IMR-90 (cell line): ENCODE measurements at regions not wholly inside any gene's neighbourhood (a gene's known extent, or its start where the extent isn't known, plus 50 kb on each side); places are given as distances from the start of the nearest gene placed in this dataset.

ENCODE experiments used
- ATAC-seq: fragments of 200-7000 bp; cut with Tn5 transposase; 2 replicates; pipeline ENCODE4 v1.9.1; 2020; ENCODE audit warnings: low read depth, mild to moderate bottlenecking, moderate library complexity
- BruUV-seq: library from RNA; stranded (reverse); fragments of 400-500 nt; replicated peaks from 2 replicates; lab custom pipeline; 2021; lab: Mats Ljungman, UMichigan
- CTCF ChIA-PET: fragments of 300-600 bp; formaldehyde crosslinking; extraction: SDS; loops from one replicate; lab custom pipeline; 2021; ENCODE audit warnings: antibody characterized with exemption; lab: Yijun Ruan, JAX
- POLR2A ChIA-PET: fragments of 300-600 bp; sonication (Branson Sonifier 250); formaldehyde crosslinking; loops from one replicate; lab custom pipeline; 2022; ENCODE audit warnings: antibody characterized with exemption; ENCODE audit not compliant: unreplicated experiment; lab: Charles Lee
- DNase-seq: peaks from one replicate; pipeline ENCODE4 v3.0.0; 2013
- H2AFZ ChIP-seq: replicated peaks from 2 replicates; pipeline ENCODE3; 2013; ENCODE audit warnings: low read length, mild to moderate bottlenecking; ENCODE audit not compliant: poor library complexity
- H2AK5ac ChIP-seq: 2 replicates; pipeline ENCODE4 v1.6.1; 2013; ENCODE audit warnings: low read depth, low read length, inconsistent platforms
- H2AK9ac ChIP-seq: replicated peaks from 2 replicates; pipeline ENCODE3; 2013; ENCODE audit warnings: mild to moderate bottlenecking, low read depth, low read length, moderate library complexity; ENCODE audit not compliant: poor library complexity
- H2BK120ac ChIP-seq: 2 replicates; pipeline ENCODE4 v1.6.1; 2013; ENCODE audit warnings: low read depth, low read length, inconsistent platforms
- H2BK15ac ChIP-seq: 3 replicates; pipeline ENCODE4 v1.6.1; 2013; ENCODE audit warnings: low read depth, low read length, inconsistent platforms
- H2BK20ac ChIP-seq: 2 replicates; pipeline ENCODE4 v1.6.1; 2013; ENCODE audit warnings: low read depth, mild to moderate bottlenecking, inconsistent platforms, low read length, moderate library complexity
- H2BK5ac ChIP-seq: 2 replicates; pipeline ENCODE4 v1.6.1; 2013; ENCODE audit warnings: mild to moderate bottlenecking, low read depth, low read length, inconsistent platforms; ENCODE audit not compliant: poor library complexity, severe bottlenecking
- H3K14ac ChIP-seq: replicated peaks from 2 replicates; pipeline ENCODE4 v1.6.1; 2013; ENCODE audit warnings: low read depth, low read length, inconsistent platforms
- H3K18ac ChIP-seq: 2 replicates; pipeline ENCODE4 v1.6.1; 2013; ENCODE audit warnings: low read depth, low read length, control low read depth
- H3K23ac ChIP-seq: 2 replicates; pipeline ENCODE4 v1.6.1; 2013; ENCODE audit warnings: low read depth, low read length, inconsistent platforms
- H3K27ac ChIP-seq: 2 replicates; pipeline ENCODE4 v1.5.1; 2013; ENCODE audit warnings: mild to moderate bottlenecking, control low read depth, low read length; ENCODE audit not compliant: insufficient read depth
- H3K27me3 ChIP-seq: 2 replicates; pipeline ENCODE4 v1.6.1; 2013; ENCODE audit warnings: low read length; ENCODE audit not compliant: control insufficient read depth, insufficient read depth
- H3K36me3 ChIP-seq: 2 replicates; pipeline ENCODE4 v1.6.1; 2013; ENCODE audit warnings: low read length, mixed read lengths; ENCODE audit not compliant: control insufficient read depth, insufficient read depth
- H3K4ac ChIP-seq: 2 replicates; pipeline ENCODE4 v1.6.1; 2013; ENCODE audit warnings: low read depth, low read length, inconsistent platforms
- H3K4me1 ChIP-seq: 2 replicates; pipeline ENCODE4 v1.6.1; 2013; ENCODE audit warnings: low read length, mixed read lengths; ENCODE audit not compliant: control insufficient read depth, insufficient read depth
- H3K4me2 ChIP-seq: 2 replicates; pipeline ENCODE4 v1.6.1; 2013; ENCODE audit warnings: low read depth, mild to moderate bottlenecking, control low read depth, low read length, moderate library complexity
- H3K4me3 ChIP-seq: 2 replicates; pipeline ENCODE4 v1.5.1; 2013; ENCODE audit warnings: low read depth, mild to moderate bottlenecking, control low read depth, low read length, moderate library complexity; ENCODE audit not compliant: insufficient read depth
- H3K56ac ChIP-seq: 2 replicates; pipeline ENCODE4 v1.6.1; 2013; ENCODE audit warnings: low read length, inconsistent platforms; ENCODE audit not compliant: insufficient read depth; ENCODE audit errors: extremely low read depth
- H3K79me1 ChIP-seq, 2 experiments: 2 replicates each; pipeline ENCODE4 v1.6.1; 2013; ENCODE audit warnings: low read length in 2 of 2, inconsistent platforms in 1 of 2, low read depth in 1 of 2
- H3K9ac ChIP-seq: 2 replicates; pipeline ENCODE4 v1.6.1; 2013; ENCODE audit warnings: low read depth, low read length, control low read depth
- H3K9me1 ChIP-seq: 2 replicates; pipeline ENCODE4 v1.6.1; 2013; ENCODE audit warnings: low read length, inconsistent platforms; ENCODE audit not compliant: insufficient read depth
- H3K9me3 ChIP-seq: 2 replicates; pipeline ENCODE4 v1.6.1; 2013; ENCODE audit warnings: low read length; ENCODE audit not compliant: control insufficient read depth, insufficient read depth
- H4K20me1 ChIP-seq: 2 replicates; pipeline ENCODE4 v1.6.1; 2013; ENCODE audit warnings: low read length, inconsistent platforms; ENCODE audit not compliant: insufficient read depth
- H4K5ac ChIP-seq: 2 replicates; pipeline ENCODE4 v1.6.1; 2013; ENCODE audit warnings: mild to moderate bottlenecking, low read depth, low read length, control low read depth
- H4K8ac ChIP-seq, 2 experiments: 2 replicates each; pipeline ENCODE4 v1.6.1; 2013; ENCODE audit warnings: low read depth in 2 of 2, low read length in 2 of 2, control low read depth in 1 of 2, inconsistent platforms in 1 of 2
- H4K91ac ChIP-seq: 2 replicates; pipeline ENCODE4 v1.6.1; 2013; ENCODE audit warnings: low read depth, low read length, inconsistent platforms; ENCODE audit not compliant: insufficient read depth
- POLR2A ChIP-seq: IDR thresholded peaks from 2 replicates; pipeline ENCODE4 v1.6.1; 2012; ENCODE audit warnings: mild to moderate bottlenecking, low read depth, low read length
- RAD21 ChIP-seq: IDR thresholded peaks from 2 replicates; pipeline ENCODE4 v1.6.1; 2012; ENCODE audit warnings: low read length, improper control_type of control experiment
- RCOR1 ChIP-seq: IDR thresholded peaks from 2 replicates; pipeline ENCODE4 v1.6.1; 2012; ENCODE audit warnings: mild to moderate bottlenecking, low read length, improper control_type of control experiment; ENCODE audit not compliant: insufficient replicate concordance
- whole genome bisulfite sequencing, 2 experiments: methylation state at CpG; one replicate each; pipeline versions ENCODE4 v1.1.5 to v1.1.7; 2013; ENCODE audit warnings: missing lambda C conversion rate in 2 of 2; ENCODE audit not compliant: insufficient read length in 1 of 2; ENCODE audit errors: extremely low coverage in 2 of 2; 5-methylcytosine and 5-hydroxymethylcytosine counted together
- dilution Hi-C: fragments of 300-500 bp; cut with HindIII; formaldehyde crosslinking; loops from one replicate; pipeline ENCODE4 v1.14.3; 2018; ENCODE audit warnings: low sequenced_read_pairs; ENCODE audit not compliant: unreplicated experiment
- in situ Hi-C: fragments of 300-500 bp; cut with MboI; formaldehyde crosslinking; loops from 3 replicates; pipeline ENCODE4 v1.14.3; 2019; ENCODE audit warnings: low sequenced_read_pairs, inconsistent platforms, mixed read lengths
- intact Hi-C: fragments of 100-400 bp; cut with micrococcal nuclease; formaldehyde crosslinking; loops from 2 replicates; pipeline ENCODE4 v1.10.0; 2022

- no TSS peak for BruUV-seq
- Histone ChIP-seq H3K4me2 (no peak overlapping the region), H3K79me1 (no peaks in the 10 kb centered on the region), H2AFZ (no peak overlapping the region), H4K20me1 (no peaks in the 10 kb centered on the region), H4K91ac (no peak overlapping the region), H2BK5ac (no peak overlapping the region), H3K36me3 (no peaks in the 10 kb centered on the region), H3K27me3 (peaks cover 29% of the 10 kb centered on the region), H3K14ac (no peak overlapping the region), H4K5ac (no peak overlapping the region), H2BK15ac (no peak overlapping the region), H3K23ac (no peak overlapping the region), H3K9me1 (no peaks in the 10 kb centered on the region), H2AK5ac (no peak overlapping the region), H2BK120ac (no peak overlapping the region), H2AK9ac (no peak overlapping the region), H4K8ac (no peak overlapping the region), H3K4me3 (no peak overlapping the region), H3K9me3 (peaks cover 4% of the 10 kb centered on the region), H3K18ac (no peak overlapping the region), H3K27ac (no peak overlapping the region), H3K4me1 (no peaks in the 10 kb centered on the region), H3K56ac (no peak overlapping the region), H2BK20ac (no peak overlapping the region), H3K9ac (no peak overlapping the region), H3K4ac (no peak overlapping the region)
- WGBS, 2 experiments: 67% methylated on average over 1 of the region's 2 CpGs; no CpG with 5 or more reads in 1 of the 2 experiments
- ATAC-seq (no peak), DNase-seq (no peak)
- ChIA-PET POLR2A (no interaction called here), CTCF (no interaction called here)
- in situ Hi-C loops (no loop called here), dilution Hi-C loops (no loop called here), intact Hi-C loops (no loop called here)
- no peak for TF ChIP-seq RCOR1
- TF ChIP-seq RAD21: no peak
- no peak for TF ChIP-seq POLR2A
Observed at GRCh38 chr17:59492091-59492451, 73.3 kb upstream of the DHX40 start.
